Mesothelial cell of epicardium (in vitro differentiated cells): ENCODE measurements at regions not wholly inside any gene's neighbourhood (a gene's known extent, or its start where the extent isn't known, plus 50 kb on each side); places are given as distances from the start of the nearest gene placed in this dataset.
"Not testable (repeated sequence)": the region's sequence is repeated elsewhere in the genome, so short reads cannot be mapped to it uniquely, and the experiment has no call there.

Experiments used
- DNase-seq, 2 experiments: peaks; one replicate each; pipeline ENCODE4 v3.0.0; 2021; ENCODE audit warnings: low spot score in 2 of 2; ENCODE audit not compliant: unreplicated experiment in 2 of 2
- H3K27ac Mint-ChIP-seq: 2 replicates; pipeline ENCODE4 v1.8.0; 2021; ENCODE audit warnings: mixed read lengths
- H3K27me3 Mint-ChIP-seq: 2 replicates; pipeline ENCODE4 v1.8.0; 2021; ENCODE audit warnings: low read depth, mixed read lengths
- H3K36me3 Mint-ChIP-seq: 2 replicates; pipeline ENCODE4 v1.8.0; 2021; ENCODE audit warnings: mixed read lengths
- H3K4me1 Mint-ChIP-seq: 2 replicates; pipeline ENCODE4 v1.8.0; 2021; ENCODE audit warnings: mixed read lengths
- H3K4me3 Mint-ChIP-seq: 2 replicates; pipeline ENCODE4 v1.8.0; 2021; ENCODE audit warnings: mild to moderate bottlenecking, moderate library complexity, mixed read lengths
- H3K9me3 Mint-ChIP-seq: 2 replicates; pipeline ENCODE4 v1.8.0; 2021; ENCODE audit warnings: mixed read lengths
- CTCF ChIP-seq: fragments of 200-600 bp; sonication (generic); IDR thresholded peaks from one replicate; pipeline ENCODE4 v1.5.0; 2021; ENCODE audit warnings: antibody characterized with exemption; ENCODE audit not compliant: unreplicated experiment

- no peak overlapping the region for H3K27ac Mint-ChIP-seq
- no peak overlapping the region for H3K4me3 Mint-ChIP-seq
- H3K4me1 Mint-ChIP-seq: no peaks in the 10 kb centered on the region
- H3K27me3 Mint-ChIP-seq: no peaks in the 10 kb centered on the region
- DNase-seq: no peak
- no peak for TF ChIP-seq CTCF
- H3K9me3 Mint-ChIP-seq: peaks cover 53% of the 10 kb centered on the region
- H3K36me3 Mint-ChIP-seq: peaks cover 20% of the 10 kb centered on the region
Measured at GRCh38 chr14:105690671-105691070, 164.3 kb downstream of the TMEM121 start.

- DNase-seq, H3K27ac Mint-ChIP-seq, H3K4me3 Mint-ChIP-seq, H3K27me3 Mint-ChIP-seq, H3K4me1 Mint-ChIP-seq: not testable (repeated sequence)
- H3K9me3 Mint-ChIP-seq: peaks cover 53% of the 10 kb centered on the region
- peaks cover 20% of the 10 kb centered on the region for H3K36me3 Mint-ChIP-seq
Measured at GRCh38 chr14:105691321-105692109, 165.1 kb downstream of the TMEM121 start.

- Mint-ChIP-seq H3K36me3 (peaks cover 20% of the 10 kb centered on the region), H3K9me3 (peaks cover 49% of the 10 kb centered on the region)
- DNase-seq, H3K27ac Mint-ChIP-seq, H3K4me1 Mint-ChIP-seq, H3K27me3 Mint-ChIP-seq, H3K4me3 Mint-ChIP-seq: not testable (repeated sequence)
Measured at GRCh38 chr14:105692110-105692685, 165.8 kb downstream of the TMEM121 start.

- Mint-ChIP-seq H3K4me1 (no peaks in the 10 kb centered on the region), H3K9me3 (peaks cover 39% of the 10 kb centered on the region), H3K4me3 (no peak overlapping the region), H3K27ac (no peak overlapping the region), H3K27me3 (no peaks in the 10 kb centered on the region), H3K36me3 (peaks cover 18% of the 10 kb centered on the region)
- no peak for DNase-seq
- TF ChIP-seq CTCF: no peak
Measured at GRCh38 chr14:105694961-105695360, 168.6 kb downstream of the TMEM121 start.

- not testable (repeated sequence) for DNase-seq, H3K4me1 Mint-ChIP-seq, H3K4me3 Mint-ChIP-seq, H3K27me3 Mint-ChIP-seq, H3K27ac Mint-ChIP-seq
- Mint-ChIP-seq H3K36me3 (peaks cover 23% of the 10 kb centered on the region), H3K9me3 (peaks cover 39% of the 10 kb centered on the region)
Measured at GRCh38 chr14:105696388-105696787, 170.0 kb downstream of the TMEM121 start.

- peaks cover 44% of the 10 kb centered on the region for H3K9me3 Mint-ChIP-seq
Measured at GRCh38 chr14:105697414-105697813, 171.0 kb downstream of the TMEM121 start.

GRCh38 chr14:105697955-105698354 is 171.6 kb downstream of the TMEM121 start:
- not testable (repeated sequence) for H3K27me3 Mint-ChIP-seq, H3K4me1 Mint-ChIP-seq, DNase-seq, H3K27ac Mint-ChIP-seq, H3K4me3 Mint-ChIP-seq
- peaks cover 23% of the 10 kb centered on the region for H3K36me3 Mint-ChIP-seq
- peaks cover 44% of the 10 kb centered on the region for H3K9me3 Mint-ChIP-seq

More at GRCh38 chr14:105697414-105697813, 171.0 kb downstream of the TMEM121 start:
- H3K4me3 Mint-ChIP-seq, DNase-seq, H3K4me1 Mint-ChIP-seq, H3K27me3 Mint-ChIP-seq, H3K27ac Mint-ChIP-seq: not testable (repeated sequence)
- peaks cover 23% of the 10 kb centered on the region for H3K36me3 Mint-ChIP-seq

GRCh38 chr14:105698940-105699556 is 172.7 kb downstream of the TMEM121 start:
- H3K4me1 Mint-ChIP-seq, DNase-seq, H3K4me3 Mint-ChIP-seq, H3K27me3 Mint-ChIP-seq, H3K27ac Mint-ChIP-seq: not testable (repeated sequence)
- Mint-ChIP-seq H3K36me3 (peaks cover 19% of the 10 kb centered on the region), H3K9me3 (peaks cover 39% of the 10 kb centered on the region)

- not testable (repeated sequence) for H3K27me3 Mint-ChIP-seq, H3K27ac Mint-ChIP-seq, H3K4me1 Mint-ChIP-seq, H3K4me3 Mint-ChIP-seq, DNase-seq
- peaks cover 32% of the 10 kb centered on the region for H3K9me3 Mint-ChIP-seq
- peaks cover 12% of the 10 kb centered on the region for H3K36me3 Mint-ChIP-seq
Measured at GRCh38 chr14:105699706-105700105, 173.3 kb downstream of the TMEM121 start.

GRCh38 chr14:105700146-105700545 is 173.8 kb downstream of the TMEM121 start:
- DNase-seq, H3K27me3 Mint-ChIP-seq, H3K36me3 Mint-ChIP-seq, H3K4me1 Mint-ChIP-seq, H3K27ac Mint-ChIP-seq, H3K4me3 Mint-ChIP-seq: not testable (repeated sequence)
- peaks cover 30% of the 10 kb centered on the region for H3K9me3 Mint-ChIP-seq
